ENCODE measurements at regions not wholly inside any gene's neighbourhood (a gene's known extent, or its start where the extent isn't known, plus 50 kb on each side); places are given as distances from the start of the nearest gene placed in this dataset.

DNA sequence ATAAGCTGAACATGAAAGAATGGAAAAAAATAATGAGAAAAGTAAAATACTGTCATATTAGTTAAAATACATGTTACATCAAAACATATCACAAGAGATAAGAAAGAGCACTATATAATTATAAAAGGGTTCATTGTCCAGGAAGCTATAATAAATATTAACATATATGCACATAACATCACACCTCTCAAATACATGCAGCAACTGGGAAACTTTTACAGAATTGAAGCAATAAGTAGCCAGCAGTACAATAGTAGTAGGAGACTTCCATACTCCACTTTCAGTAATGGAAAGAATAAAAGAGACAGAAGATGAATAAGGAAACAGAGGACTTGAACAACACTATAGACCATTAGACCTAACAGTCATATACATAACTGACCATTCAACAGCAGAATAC lies 90.4 kb downstream of the AHSP start:
- no peak for TF ChIP-seq TCF12 (IDR thresholded peaks at IDR 0.05; ENCODE audit: low read depth)

DNA sequence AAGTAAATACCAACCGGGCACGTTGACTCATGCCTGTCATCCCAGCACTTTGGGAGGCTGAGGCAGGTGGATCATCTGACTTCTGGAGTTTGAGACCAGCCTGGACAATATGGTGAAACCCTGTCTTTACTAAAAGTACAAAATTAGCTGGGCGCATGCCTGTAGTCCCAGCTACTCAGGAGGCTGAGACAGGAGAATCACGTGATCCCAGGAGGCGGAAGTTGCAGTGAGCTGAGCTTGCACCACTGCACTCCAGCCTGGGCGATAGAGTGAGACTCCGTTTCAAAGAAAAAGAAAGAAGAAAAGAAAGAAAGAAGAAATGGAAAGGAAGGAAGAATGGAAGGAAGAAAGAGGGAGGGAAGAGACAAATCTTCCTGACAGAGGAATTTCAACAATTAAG lies 108.7 kb downstream of the AHSP start:
- TF ChIP-seq, protein P1, sequence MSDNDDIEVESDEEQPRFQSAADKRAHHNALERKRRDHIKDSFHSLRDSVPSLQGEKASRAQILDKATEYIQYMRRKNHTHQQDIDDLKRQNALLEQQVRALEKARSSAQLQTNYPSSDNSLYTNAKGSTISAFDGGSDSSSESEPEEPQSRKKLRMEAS (IDR thresholded peaks at IDR 0.05), result no peak
- TF ChIP-seq USF1 (IDR thresholded peaks at IDR 0.05), result 0 out of 2 replicates have a peak, but pooled peaks have one; percentile 16
- no peak for TF ChIP-seq YY1 (IDR thresholded peaks at IDR 0.05; ENCODE audit: low read depth)

GRCh38 chr16:31641279-31641678 lies 113.6 kb downstream of the AHSP start:
- no peak for TF ChIP-seq TEAD4 (IDR thresholded peaks at IDR 0.05)
- no peak for TF ChIP-seq TCF12 (IDR thresholded peaks at IDR 0.05; ENCODE audit: low read depth)
- TF ChIP-seq USF1 (IDR thresholded peaks at IDR 0.05), result no peak
- no peak for TF ChIP-seq EP300 (IDR thresholded peaks at IDR 0.05; ENCODE audit: borderline replicate concordance)
- no peak for TF ChIP-seq CREB1 (IDR thresholded peaks at IDR 0.05; ENCODE audit: low read depth)
- TF ChIP-seq YY1 (IDR thresholded peaks at IDR 0.05; ENCODE audit: low read depth), result no peak
- TF ChIP-seq FOXM1 (IDR thresholded peaks at IDR 0.05; ENCODE audit: borderline replicate concordance, low read depth), result no peak
- no peak for TF ChIP-seq CEBPB (IDR thresholded peaks at IDR 0.05)
- no peak for TF ChIP-seq EGR1 (IDR thresholded peaks at IDR 0.05)
- TF ChIP-seq, protein P1 (IDR thresholded peaks at IDR 0.05), result no peak

- TF ChIP-seq TCF12 (IDR thresholded peaks at IDR 0.05; ENCODE audit: low read depth) (no peak), CREB1 (IDR thresholded peaks at IDR 0.05; ENCODE audit: low read depth) (no peak), NFIC (IDR thresholded peaks at IDR 0.05) (no peak), USF1 (IDR thresholded peaks at IDR 0.05) (no peak), ZBTB7A (IDR thresholded peaks at IDR 0.05; ENCODE audit: low read depth) (no peak), TAF1 (IDR thresholded peaks at IDR 0.05; ENCODE audit: low read depth) (no peak), CEBPB (IDR thresholded peaks at IDR 0.05) (no peak), EGR1 (IDR thresholded peaks at IDR 0.05) (no peak), RAD21 (IDR thresholded peaks at IDR 0.05; ENCODE audit: low read depth) (no peak), TEAD4 (IDR thresholded peaks at IDR 0.05) (no peak), YY1 (IDR thresholded peaks at IDR 0.05; ENCODE audit: low read depth) (no peak), EP300 (IDR thresholded peaks at IDR 0.05; ENCODE audit: borderline replicate concordance) (no peak), REST (IDR thresholded peaks at IDR 0.05; ENCODE audit: low read depth) (no peak), FOXM1 (IDR thresholded peaks at IDR 0.05; ENCODE audit: borderline replicate concordance, low read depth) (no peak)
- TF ChIP-seq, protein P1 (IDR thresholded peaks at IDR 0.05), result no peak
Observed at GRCh38 chr16:31664683-31665482, 137.2 kb downstream of the AHSP start.

- TF ChIP-seq RAD21 (IDR thresholded peaks at IDR 0.05; ENCODE audit: low read depth) (no peak), FOXM1 (IDR thresholded peaks at IDR 0.05; ENCODE audit: borderline replicate concordance, low read depth) (no peak)
Observed at GRCh38 chr16:31674686-31675085, 147.0 kb downstream of the AHSP start.

- no peak for TF ChIP-seq CREB1 (IDR thresholded peaks at IDR 0.05; ENCODE audit: low read depth)
- TF ChIP-seq USF1 (IDR thresholded peaks at IDR 0.05), result no peak
- no peak for TF ChIP-seq EGR1 (IDR thresholded peaks at IDR 0.05)
- TF ChIP-seq, protein P1 (IDR thresholded peaks at IDR 0.05), result no peak
- no peak for TF ChIP-seq TCF12 (IDR thresholded peaks at IDR 0.05; ENCODE audit: low read depth)
- no peak for TF ChIP-seq YY1 (IDR thresholded peaks at IDR 0.05; ENCODE audit: low read depth)
- TF ChIP-seq EP300 (IDR thresholded peaks at IDR 0.05; ENCODE audit: borderline replicate concordance), result no peak
- no peak for TF ChIP-seq NFIC (IDR thresholded peaks at IDR 0.05)
- no peak for TF ChIP-seq RAD21 (IDR thresholded peaks at IDR 0.05; ENCODE audit: low read depth)
- no peak for TF ChIP-seq ZBTB7A (IDR thresholded peaks at IDR 0.05; ENCODE audit: low read depth)
- no peak for TF ChIP-seq CEBPB (IDR thresholded peaks at IDR 0.05)
- TF ChIP-seq FOXM1 (IDR thresholded peaks at IDR 0.05; ENCODE audit: borderline replicate concordance, low read depth), result no peak
- no peak for TF ChIP-seq TAF1 (IDR thresholded peaks at IDR 0.05; ENCODE audit: low read depth)
- no peak for TF ChIP-seq REST (IDR thresholded peaks at IDR 0.05; ENCODE audit: low read depth)
- no peak for TF ChIP-seq TEAD4 (IDR thresholded peaks at IDR 0.05)
Observed at GRCh38 chr16:31676731-31677130, 149.0 kb downstream of the AHSP start.

All from Ishikawa (cell line).